HG02840 (cell line): ENCODE measurements at regions not wholly inside any gene's neighbourhood (a gene's known extent, or its start where the extent isn't known, plus 50 kb on each side); places are given as distances from the start of the nearest gene placed in this dataset.

ENCODE experiments used
- ATAC-seq: cut with Tn5 transposase; IDR thresholded peaks from one replicate; pipeline ENCODE4 v1.9.1; 2021; ENCODE audit warnings: mild to moderate bottlenecking, moderate library complexity, moderate number of reproducible peaks; ENCODE audit not compliant: unreplicated experiment, low FRiP score

GRCh38 chr9:31336386-31336785 is 1048.1 kb upstream of the ACO1 start:
- ATAC-seq, result no peak

- no peak for ATAC-seq
Measured at GRCh38 chr9:31336841-31337240, 1047.6 kb upstream of the ACO1 start.

GRCh38 chr9:31347082-31347617 is 1037.3 kb upstream of the ACO1 start:
- ATAC-seq, result peak; percentile 99

GRCh38 chr9:31355159-31355882 is 1029.1 kb upstream of the ACO1 start:
- ATAC-seq, result no peak

- no peak for ATAC-seq
Measured at GRCh38 chr9:31355965-31356364, 1028.5 kb upstream of the ACO1 start.

- no peak for ATAC-seq
Measured at GRCh38 chr9:31359071-31359470, 1025.4 kb upstream of the ACO1 start.

GRCh38 chr9:31364171-31364570 is 1020.3 kb upstream of the ACO1 start:
- no peak for ATAC-seq

- no peak for ATAC-seq
Measured at GRCh38 chr9:31372799-31373587, 1011.5 kb upstream of the ACO1 start.

GRCh38 chr9:31377358-31377757 is 1007.1 kb upstream of the ACO1 start:
- ATAC-seq, result no peak

GRCh38 chr9:31388660-31389059 is 995.8 kb upstream of the ACO1 start:
- ATAC-seq, result no peak

- ATAC-seq, result no peak
Measured at GRCh38 chr9:31389075-31389474, 995.4 kb upstream of the ACO1 start.

- peak; percentile 58 for ATAC-seq
Measured at GRCh38 chr9:31390403-31391025, 993.9 kb upstream of the ACO1 start.

- ATAC-seq, result no peak
Measured at GRCh38 chr9:31393240-31393639, 991.2 kb upstream of the ACO1 start.

GRCh38 chr9:31394015-31394473 is 990.4 kb upstream of the ACO1 start:
- ATAC-seq, result no peak

GRCh38 chr9:31412081-31412480 is 972.4 kb upstream of the ACO1 start:
- no peak for ATAC-seq

- no peak for ATAC-seq
Measured at GRCh38 chr9:31415164-31415563, 969.3 kb upstream of the ACO1 start.

- ATAC-seq, result no peak
Measured at GRCh38 chr9:31418419-31418818, 966.0 kb upstream of the ACO1 start.

GRCh38 chr9:31443630-31444457 is 940.6 kb upstream of the ACO1 start:
- ATAC-seq, result peak; percentile 80

GRCh38 chr9:31445357-31445756 is 939.1 kb upstream of the ACO1 start:
- ATAC-seq, result no peak

- ATAC-seq, result peak; percentile 55
Measured at GRCh38 chr9:31445960-31446359, 938.5 kb upstream of the ACO1 start.
